HFFc6 (cell line): ENCODE measurements at regions not wholly inside any gene's neighbourhood (a gene's known extent, or its start where the extent isn't known, plus 50 kb on each side); places are given as distances from the start of the nearest gene placed in this dataset.

Experiments used
- DNase-seq: peaks from one replicate; pipeline ENCODE4 v3.0.0-alpha.2; 2018
- H3K27ac Mint-ChIP-seq: 2 replicates; pipeline ENCODE4 v1.8.0; 2020; ENCODE audit warnings: mild to moderate bottlenecking, mixed read lengths
- H3K27me3 Mint-ChIP-seq: 2 replicates; pipeline ENCODE4 v1.8.0; 2021; ENCODE audit warnings: mild to moderate bottlenecking, moderate library complexity, mixed read lengths; ENCODE audit not compliant: insufficient read depth
- H3K36me3 Mint-ChIP-seq: 2 replicates; pipeline ENCODE4 v1.8.0; 2021; ENCODE audit warnings: low read depth, mixed read lengths
- H3K4me1 Mint-ChIP-seq: 2 replicates; pipeline ENCODE4 v1.8.0; 2020; ENCODE audit warnings: low read depth, mixed read lengths
- H3K4me3 Mint-ChIP-seq: 2 replicates; pipeline ENCODE4 v1.8.0; 2020; ENCODE audit warnings: mild to moderate bottlenecking, moderate library complexity, mixed read lengths
- H3K9me3 Mint-ChIP-seq: 2 replicates; pipeline ENCODE4 v1.8.0; 2020; ENCODE audit warnings: mild to moderate bottlenecking, mixed read lengths
- TF ChIP-seq, protein P1 (sequence below): fragments of 200-600 bp; sonication (generic); IDR thresholded peaks from 2 replicates; pipeline ENCODE4 v1.5.0; 2021; ENCODE audit warnings: antibody characterized with exemption, mild to moderate bottlenecking

GRCh38 chr2:144307711-144308110 lies 212.2 kb downstream of the ZEB2 start:
- Mint-ChIP-seq H3K9me3 (peaks cover 2% of the 10 kb centered on the region), H3K4me1 (no peaks in the 10 kb centered on the region), H3K4me3 (no peak overlapping the region), H3K27ac (no peak overlapping the region), H3K36me3 (peaks cover 20% of the 10 kb centered on the region), H3K27me3 (no peaks in the 10 kb centered on the region; the same call in 1 of the 2 replicates)
- TF ChIP-seq, protein P1, sequence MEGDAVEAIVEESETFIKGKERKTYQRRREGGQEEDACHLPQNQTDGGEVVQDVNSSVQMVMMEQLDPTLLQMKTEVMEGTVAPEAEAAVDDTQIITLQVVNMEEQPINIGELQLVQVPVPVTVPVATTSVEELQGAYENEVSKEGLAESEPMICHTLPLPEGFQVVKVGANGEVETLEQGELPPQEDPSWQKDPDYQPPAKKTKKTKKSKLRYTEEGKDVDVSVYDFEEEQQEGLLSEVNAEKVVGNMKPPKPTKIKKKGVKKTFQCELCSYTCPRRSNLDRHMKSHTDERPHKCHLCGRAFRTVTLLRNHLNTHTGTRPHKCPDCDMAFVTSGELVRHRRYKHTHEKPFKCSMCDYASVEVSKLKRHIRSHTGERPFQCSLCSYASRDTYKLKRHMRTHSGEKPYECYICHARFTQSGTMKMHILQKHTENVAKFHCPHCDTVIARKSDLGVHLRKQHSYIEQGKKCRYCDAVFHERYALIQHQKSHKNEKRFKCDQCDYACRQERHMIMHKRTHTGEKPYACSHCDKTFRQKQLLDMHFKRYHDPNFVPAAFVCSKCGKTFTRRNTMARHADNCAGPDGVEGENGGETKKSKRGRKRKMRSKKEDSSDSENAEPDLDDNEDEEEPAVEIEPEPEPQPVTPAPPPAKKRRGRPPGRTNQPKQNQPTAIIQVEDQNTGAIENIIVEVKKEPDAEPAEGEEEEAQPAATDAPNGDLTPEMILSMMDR, result no peak
- DNase-seq, result no peak

DNA sequence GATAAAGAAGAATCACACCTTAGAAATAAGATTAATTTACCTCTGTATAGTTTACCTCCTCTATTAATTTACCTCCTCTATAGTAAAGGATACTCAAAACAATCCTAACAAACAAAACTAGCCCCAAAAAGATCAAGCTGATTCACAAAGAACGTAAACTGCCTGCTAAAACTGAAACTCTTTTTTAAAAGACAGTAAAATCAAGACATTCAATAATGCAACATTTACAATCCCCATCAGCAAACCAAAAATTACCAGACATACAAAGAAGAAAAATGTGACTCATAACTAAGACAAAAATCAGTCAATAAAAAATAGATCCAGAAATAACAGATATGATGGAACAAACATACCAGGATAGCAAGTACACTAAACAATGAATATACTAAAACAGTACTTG lies 215.7 kb downstream of the ZEB2 start:
- no peaks in the 10 kb centered on the region for H3K4me1 Mint-ChIP-seq
- H3K36me3 Mint-ChIP-seq, result 0 out of 2 replicates have a peak, but pooled peaks cover 8% of the 10 kb centered on the region
- TF ChIP-seq, protein P1, result no peak
- H3K27ac Mint-ChIP-seq, result no peak overlapping the region
- DNase-seq, result no peak
- no peak overlapping the region for H3K4me3 Mint-ChIP-seq
- H3K27me3 Mint-ChIP-seq, result no peaks in the 10 kb centered on the region
- H3K9me3 Mint-ChIP-seq, result no peaks in the 10 kb centered on the region

DNA sequence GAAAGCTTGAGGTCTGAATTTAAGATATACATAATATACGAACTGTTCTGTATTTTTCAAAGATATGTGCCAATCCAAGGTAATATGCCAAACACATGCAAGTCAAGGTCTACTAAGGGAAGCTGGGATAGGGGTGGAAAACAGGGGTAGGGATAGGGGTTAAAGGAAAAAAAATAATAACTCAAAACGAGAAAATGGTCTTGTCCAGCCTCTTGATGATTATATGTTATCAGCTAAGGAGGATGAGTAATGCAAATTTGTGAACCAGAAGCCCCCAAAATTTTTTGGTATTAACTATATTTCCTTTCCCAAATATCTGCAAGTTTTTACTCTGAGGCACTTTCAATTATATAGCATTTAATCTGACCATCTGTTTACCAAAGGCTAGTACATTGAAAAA lies 219.3 kb downstream of the ZEB2 start:
- TF ChIP-seq, protein P1, result no peak
- Mint-ChIP-seq H3K9me3 (no peaks in the 10 kb centered on the region), H3K4me1 (no peaks in the 10 kb centered on the region), H3K36me3 (no peaks in the 10 kb centered on the region; the same call in 1 of the 2 replicates), H3K27me3 (no peaks in the 10 kb centered on the region), H3K27ac (no peak overlapping the region), H3K4me3 (no peak overlapping the region)
- no peak for DNase-seq

DNA sequence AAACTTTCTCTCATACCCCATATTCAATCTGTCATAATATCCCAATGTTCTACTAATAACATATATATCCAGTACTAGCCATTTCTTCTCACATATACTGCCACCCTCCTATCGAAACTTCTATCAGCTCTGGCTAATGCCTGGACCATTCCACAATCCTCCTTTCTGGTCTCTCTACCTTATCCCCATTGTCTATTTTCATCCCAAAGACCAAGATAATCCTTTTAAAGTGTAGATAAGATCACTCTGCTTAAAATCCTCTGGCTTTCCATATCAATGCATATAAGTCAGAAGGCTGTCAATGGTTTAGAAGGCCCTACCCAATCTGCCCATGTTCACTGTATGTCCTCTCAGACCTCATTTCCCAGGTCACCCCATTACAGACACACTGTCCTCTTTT lies 229.6 kb downstream of the ZEB2 start:
- H3K27me3 Mint-ChIP-seq, result no peaks in the 10 kb centered on the region
- H3K4me3 Mint-ChIP-seq, result no peak overlapping the region

DNA sequence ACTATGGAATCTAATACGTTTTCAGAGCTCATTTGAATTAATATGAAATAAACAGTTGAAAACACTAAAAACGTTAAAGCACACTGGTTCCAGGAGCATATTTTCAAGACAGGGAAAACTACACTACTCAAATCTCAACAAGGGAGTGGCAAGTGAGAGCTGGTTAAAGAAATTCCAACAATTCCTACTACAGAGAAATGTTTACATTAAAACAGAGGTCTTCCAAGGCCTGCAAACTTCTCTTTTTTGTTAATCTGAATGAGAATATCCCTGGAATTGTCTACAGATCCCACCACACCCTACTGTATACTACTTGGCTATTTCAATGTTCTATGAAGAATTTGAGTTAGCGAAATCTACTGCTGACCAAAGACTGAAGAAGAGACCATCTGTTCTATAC lies 231.5 kb downstream of the ZEB2 start:
- H3K27me3 Mint-ChIP-seq, result no peaks in the 10 kb centered on the region
- no peak overlapping the region for H3K27ac Mint-ChIP-seq
- peaks cover 9% of the 10 kb centered on the region for H3K4me1 Mint-ChIP-seq
- no peaks in the 10 kb centered on the region for H3K9me3 Mint-ChIP-seq
- H3K4me3 Mint-ChIP-seq, result no peak overlapping the region
- H3K36me3 Mint-ChIP-seq, result peaks cover 12% of the 10 kb centered on the region
- TF ChIP-seq, protein P1, result no peak
- DNase-seq, result no peak

More for the DNA sequence above, 229.6 kb downstream of the ZEB2 start:
- H3K4me1 Mint-ChIP-seq, result peaks cover 9% of the 10 kb centered on the region
- peaks cover 12% of the 10 kb centered on the region for H3K36me3 Mint-ChIP-seq
- H3K27ac Mint-ChIP-seq, result no peak overlapping the region
- TF ChIP-seq, protein P1, result no peak
- H3K9me3 Mint-ChIP-seq, result no peaks in the 10 kb centered on the region
- no peak for DNase-seq

DNA sequence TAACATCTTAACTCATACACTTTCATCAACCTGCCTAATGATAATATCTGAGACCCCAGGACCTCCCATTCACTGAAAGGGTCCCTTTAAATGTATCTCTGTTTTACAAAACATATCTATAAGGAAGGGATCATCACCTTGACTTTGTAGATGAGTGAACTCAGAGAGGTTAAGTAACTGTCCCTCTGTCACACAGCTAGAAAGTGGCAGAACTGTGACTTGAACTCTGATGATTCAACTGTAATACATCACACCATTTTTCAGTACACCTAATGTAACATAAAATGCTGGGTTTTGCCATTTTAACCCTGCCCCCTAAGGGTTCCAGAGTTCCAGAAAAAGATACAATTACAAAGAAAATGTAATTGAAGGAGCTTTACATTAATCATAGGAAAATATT lies 234.6 kb downstream of the ZEB2 start:
- H3K4me3 Mint-ChIP-seq, result no peak overlapping the region
- no peaks in the 10 kb centered on the region for H3K9me3 Mint-ChIP-seq
- no peaks in the 10 kb centered on the region for H3K27me3 Mint-ChIP-seq
- TF ChIP-seq, protein P1, result no peak
- DNase-seq, result no peak
- H3K4me1 Mint-ChIP-seq, result peaks cover 17% of the 10 kb centered on the region
- no peak overlapping the region for H3K27ac Mint-ChIP-seq
- H3K36me3 Mint-ChIP-seq, result peaks cover 3% of the 10 kb centered on the region; the same call in 1 of the 2 replicates
